ENCODE measurements at regions not wholly inside any gene's neighbourhood (a gene's known extent, or its start where the extent isn't known, plus 50 kb on each side); places are given as distances from the start of the nearest gene placed in this dataset.

GRCh38 chr2:240198226-240198625 lies 57.8 kb upstream of the OTOS start:
- POLR2A ChIA-PET (ENCODE audit: partially characterized antibody), result no interaction called here
- no peak overlapping the region for H4K8ac ChIP-seq (ENCODE audit: extremely low read depth, insufficient read depth, low read length)
- peaks cover 0 to 3% of the 10 kb centered on the region in 2 experiments; a peak in 1 of 4 replicates for H3K9me3 ChIP-seq (ENCODE audit: insufficient read depth in 2 of 2, low read depth in 1 of 2, low read length in 1 of 2)
- no peaks in the 10 kb centered on the region for H3K79me2 ChIP-seq (ENCODE audit: control insufficient read depth in 1 of 2, insufficient read depth in 2 of 2, low read length in 2 of 2)
- H2AK5ac ChIP-seq (ENCODE audit: low read depth, low read length), result no peak overlapping the region; the same call in 1 of the 2 replicates
- no peak overlapping the region for H4K5ac ChIP-seq (ENCODE audit: insufficient read length, low read depth, low read length)
- no peaks in the 10 kb centered on the region; a peak in 1 of 8 replicates for H3K36me3 ChIP-seq (ENCODE audit: control insufficient read depth in 2 of 4, insufficient read depth in 4 of 4, low read length in 3 of 4)
- H2BK5ac ChIP-seq (ENCODE audit: low read depth, low read length), result no peak overlapping the region
- no peak for FAIRE-seq
- no peak overlapping the region for H3K4me3 ChIP-seq (ENCODE audit: extremely low read depth in 1 of 4, insufficient read depth in 2 of 4, low read depth in 3 of 4, low read length in 4 of 4)
- no peak for DNase-seq (ENCODE audit: low read depth in 1 of 2, low spot score in 2 of 2)
- H3K14ac ChIP-seq (ENCODE audit: insufficient read length), result no peak overlapping the region
- no peaks in the 10 kb centered on the region; a peak in 1 of 7 replicates for H3K27me3 ChIP-seq (replicated peaks in 1 of 4; ENCODE audit: control insufficient read depth in 3 of 4, extremely low read depth in 1 of 4, insufficient read depth in 3 of 4, low read length in 3 of 4)
- H2BK120ac ChIP-seq (replicated peaks; ENCODE audit: low read depth, low read length), result no peak overlapping the region
- H2BK12ac ChIP-seq (ENCODE audit: low read depth, low read length), result no peak overlapping the region
- no peaks in the 10 kb centered on the region for H4K20me1 ChIP-seq (replicated peaks in 1 of 2; ENCODE audit: control insufficient read depth in 1 of 2, insufficient read depth in 2 of 2, low read length in 2 of 2)
- peaks cover 8% of the 10 kb centered on the region; the same call in 1 of the 2 replicates for H3K23me2 ChIP-seq (ENCODE audit: low read depth, low read length)
- no peak overlapping the region for H3K9ac ChIP-seq (replicated peaks in 1 of 4; ENCODE audit: extremely low read depth in 1 of 4, low read depth in 3 of 4, low read length in 3 of 4)
- no peak overlapping the region for H3K27ac ChIP-seq (ENCODE audit: low read depth, low read length)
- no peak overlapping the region for H3K23ac ChIP-seq (ENCODE audit: insufficient read length)
- H2BK20ac ChIP-seq (ENCODE audit: low read length), result no peak overlapping the region
- H3K4me2 ChIP-seq (ENCODE audit: insufficient read depth in 1 of 2, low read depth in 2 of 2, low read length in 2 of 2), result no peak overlapping the region
- peaks cover 0 to 6% (median 0%) of the 10 kb centered on the region in 4 experiments; a peak in 2 of 7 replicates for H3K4me1 ChIP-seq (replicated peaks in 1 of 4; ENCODE audit: control insufficient read depth in 3 of 4, insufficient read depth in 4 of 4, low read length in 3 of 4)
- TF ChIP-seq BACH1 (IDR thresholded peaks at IDR 0.05; ENCODE audit: low read length), result no peak
- TF ChIP-seq ATF3 (IDR thresholded peaks at IDR 0.05; ENCODE audit: insufficient read depth, low read depth, low read length), result no peak
- no peak for TF ChIP-seq HDAC2 (IDR thresholded peaks at IDR 0.05; ENCODE audit: borderline replicate concordance in 1 of 2, low read depth in 2 of 2, low read length in 2 of 2)
- no peak for TF ChIP-seq CREB1 (IDR thresholded peaks at IDR 0.05)
- H3K56ac ChIP-seq (replicated peaks; ENCODE audit: insufficient read length, low read depth, low read length), result no peak overlapping the region
- 93% methylated on average over 6 of the region's 6 CpGs; no CpG with 5 or more reads in 1 of the 2 experiments for WGBS, 2 experiments (ENCODE audit: extremely low coverage in 1 of 2, insufficient coverage in 1 of 2, insufficient read length in 1 of 2, insufficient replicate concordance in 2 of 2, low coverage in 1 of 2, low lambda C conversion rate in 2 of 2, missing lambda C conversion rate in 1 of 2)
- no peak overlapping the region for H2AFZ ChIP-seq (ENCODE audit: low read length)
- H4K91ac ChIP-seq (replicated peaks; ENCODE audit: insufficient read length, low read length), result no peak overlapping the region
- CTCF ChIA-PET (ENCODE audit: partially characterized antibody), result no interaction called here
- no peak overlapping the region for H2BK15ac ChIP-seq (ENCODE audit: low read length)
- no peaks in the 10 kb centered on the region for H3K79me1 ChIP-seq (ENCODE audit: low read depth, low read length)
- H3K4ac ChIP-seq (replicated peaks; ENCODE audit: insufficient read length, low read depth, low read length), result no peak overlapping the region
- no peak overlapping the region for H3K18ac ChIP-seq (ENCODE audit: extremely low read depth, low read length)

Data from H1 (cell line).